SW480 (cell line): ENCODE measurements at regions not wholly inside any gene's neighbourhood (a gene's known extent, or its start where the extent isn't known, plus 50 kb on each side); places are given as distances from the start of the nearest gene placed in this dataset.

Source experiments
- DNase-seq: peaks from one replicate; pipeline ENCODE4 v3.0.0-alpha.2; 2016; ENCODE audit warnings: low spot score

DNA sequence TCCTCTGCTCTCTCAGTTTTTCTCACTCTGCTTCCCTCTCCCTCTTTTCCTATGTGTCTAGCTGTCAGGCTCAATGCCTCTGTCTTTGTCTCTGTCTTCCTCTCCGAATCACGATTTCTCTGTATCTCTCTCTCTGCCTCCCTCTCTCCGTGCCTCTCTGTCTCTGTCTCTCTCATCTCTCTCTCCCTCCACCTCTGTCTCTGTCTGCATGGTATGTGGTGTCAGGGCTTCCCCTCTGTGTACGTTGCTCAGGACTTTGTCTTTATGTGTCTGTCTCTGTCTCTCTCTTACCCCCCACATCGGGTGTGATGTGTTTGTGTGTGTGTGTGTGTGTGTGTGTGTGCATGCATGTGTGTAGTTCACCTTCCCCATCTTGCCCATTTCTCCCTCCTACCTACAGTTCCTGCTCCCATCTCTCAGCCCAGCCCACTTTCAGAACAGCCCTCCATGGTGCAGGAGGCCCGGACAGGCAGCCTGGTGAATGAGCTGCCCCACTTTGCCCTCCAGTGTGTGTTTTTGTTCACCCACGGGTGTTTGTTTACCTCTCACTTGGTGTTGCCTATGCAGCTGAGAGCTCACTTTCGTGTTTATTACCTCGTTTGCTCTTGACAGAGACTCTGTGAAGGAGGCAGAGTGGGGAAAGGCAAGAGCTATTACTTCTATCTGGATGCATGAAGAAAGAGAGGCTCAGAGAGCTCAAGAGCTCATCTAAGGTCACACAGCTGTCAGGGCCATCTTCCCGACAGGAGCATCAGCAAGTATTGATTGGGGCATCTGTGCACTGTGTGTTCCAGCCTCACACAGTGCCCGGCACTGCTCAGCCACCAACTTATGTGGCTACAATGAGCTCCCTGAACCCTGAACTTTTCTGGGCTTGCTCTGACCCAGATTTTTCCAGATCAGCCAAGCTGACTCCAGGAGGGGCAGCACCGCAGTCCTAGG lies 163.5 kb upstream of the ZMIZ1 start:
- DNase-seq: no peak

DNA sequence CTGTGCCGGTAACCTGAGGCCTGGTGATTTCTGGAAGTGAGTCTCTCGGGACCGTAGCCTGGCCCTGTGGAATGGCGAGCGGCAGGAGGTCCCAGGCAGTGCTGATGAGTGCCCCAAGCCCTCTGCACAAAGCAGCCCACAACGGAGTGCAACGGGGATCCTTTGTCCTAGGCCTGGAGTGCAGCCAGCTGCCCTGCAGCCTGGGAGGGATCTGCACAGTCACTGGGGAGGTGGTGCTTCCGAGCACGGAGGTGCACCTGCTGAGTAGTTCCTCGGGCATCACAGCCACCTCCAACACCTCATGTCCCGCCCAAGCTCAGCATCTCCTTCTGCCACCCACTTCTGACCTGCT lies 162.8 kb upstream of the ZMIZ1 start:
- DNase-seq: no peak

DNA sequence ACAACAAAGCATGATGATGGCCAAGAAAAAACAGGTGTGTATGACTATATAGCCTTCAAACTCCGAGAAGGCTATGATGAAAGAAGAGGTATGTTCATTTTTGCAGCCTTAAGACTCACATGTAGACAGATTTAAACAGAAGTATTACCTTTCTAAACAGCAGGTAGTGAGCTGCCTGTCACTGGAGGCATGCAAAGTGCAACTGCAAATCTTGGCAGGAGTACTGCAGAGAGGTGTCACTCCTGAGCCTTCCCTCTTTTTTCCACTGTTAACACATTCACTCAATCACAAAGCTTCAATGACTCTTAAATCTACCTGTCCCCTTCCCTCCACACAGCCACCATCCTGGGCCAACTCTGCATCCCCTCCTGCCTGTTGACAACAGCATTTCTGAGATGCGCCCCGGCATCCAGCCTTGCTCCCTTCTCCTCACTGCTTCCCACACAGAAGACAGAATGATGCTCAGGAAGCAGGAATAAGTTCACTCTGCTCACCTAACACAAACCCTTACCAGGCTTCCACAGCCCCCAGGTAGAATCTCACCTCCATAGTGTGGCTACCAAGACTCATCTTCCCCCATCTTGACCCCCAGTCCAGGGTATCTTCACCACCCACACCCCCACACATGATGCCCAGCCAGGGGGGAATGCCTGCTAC lies 161.9 kb upstream of the ZMIZ1 start:
- no peak for DNase-seq

DNA sequence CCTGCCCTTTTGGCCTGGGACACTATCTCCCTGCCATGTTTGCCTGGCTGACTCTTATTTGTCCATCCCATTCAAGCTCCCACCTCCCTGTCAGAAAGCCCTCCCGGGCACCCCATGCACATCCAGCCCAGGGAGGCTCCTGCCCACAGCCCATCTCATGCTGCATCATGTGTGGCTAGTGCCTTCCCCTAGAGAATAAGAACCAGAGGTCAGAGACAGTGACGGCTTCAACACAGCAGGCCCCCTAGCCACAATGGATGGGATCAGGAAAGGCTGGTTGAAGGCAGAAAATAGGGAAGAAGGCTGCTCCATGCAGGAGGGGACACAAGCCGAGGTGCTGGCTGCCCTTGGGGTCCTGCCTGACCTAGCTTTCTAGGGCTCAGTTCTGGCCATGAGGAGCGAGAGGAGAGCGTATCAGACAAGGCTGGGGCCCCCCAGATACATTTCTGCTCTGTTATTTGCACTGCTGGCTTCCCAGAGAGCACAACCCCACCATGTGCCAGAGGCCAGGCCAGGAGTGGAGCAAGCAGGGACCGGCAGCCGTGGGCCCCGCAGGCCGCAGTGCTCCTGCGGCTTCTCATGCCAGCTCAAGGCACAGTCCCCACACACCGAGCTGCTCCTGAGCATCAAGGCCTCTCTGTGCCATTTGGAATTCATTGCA lies 161.1 kb upstream of the ZMIZ1 start:
- no peak for DNase-seq

DNA sequence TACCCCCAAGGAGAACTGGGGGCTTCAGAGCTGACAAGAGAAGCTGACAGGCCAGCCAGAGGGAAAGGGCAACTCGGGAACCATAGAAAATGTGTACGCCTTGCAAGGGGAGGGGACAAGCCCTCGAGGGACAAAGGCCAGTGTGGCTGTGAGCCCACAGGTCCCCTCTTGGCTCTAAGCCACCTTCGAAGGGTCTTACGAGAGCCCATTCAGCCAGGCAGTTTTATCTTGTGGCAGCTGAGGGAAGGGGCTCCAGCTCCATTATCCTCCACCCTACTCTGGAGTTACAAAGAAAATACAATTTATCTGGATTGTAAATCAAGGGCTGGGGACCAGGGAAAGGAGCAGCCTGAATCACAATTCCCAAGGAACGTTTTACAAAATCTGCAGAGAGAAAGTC lies 159.5 kb upstream of the ZMIZ1 start:
- no peak for DNase-seq

DNA sequence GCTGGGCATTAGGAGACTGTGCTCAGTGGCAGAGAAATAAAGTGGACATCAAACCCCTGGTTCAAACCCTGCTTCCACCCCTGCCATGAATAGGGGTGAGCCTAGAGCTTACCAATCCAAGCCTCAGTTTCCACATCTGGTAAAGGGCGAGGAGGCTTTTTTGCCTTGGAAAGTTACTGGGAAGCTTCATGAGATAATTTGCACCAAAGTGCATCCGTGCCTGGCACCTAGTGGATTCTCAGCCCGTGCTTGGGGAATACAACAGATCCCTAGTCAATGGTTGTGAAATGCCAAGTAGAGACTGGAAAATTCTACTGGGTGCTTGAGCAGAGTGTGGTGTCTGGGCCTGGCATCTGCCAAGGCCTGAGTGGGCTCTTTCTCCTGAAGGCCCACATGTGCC lies 158.7 kb upstream of the ZMIZ1 start:
- no peak for DNase-seq

DNA sequence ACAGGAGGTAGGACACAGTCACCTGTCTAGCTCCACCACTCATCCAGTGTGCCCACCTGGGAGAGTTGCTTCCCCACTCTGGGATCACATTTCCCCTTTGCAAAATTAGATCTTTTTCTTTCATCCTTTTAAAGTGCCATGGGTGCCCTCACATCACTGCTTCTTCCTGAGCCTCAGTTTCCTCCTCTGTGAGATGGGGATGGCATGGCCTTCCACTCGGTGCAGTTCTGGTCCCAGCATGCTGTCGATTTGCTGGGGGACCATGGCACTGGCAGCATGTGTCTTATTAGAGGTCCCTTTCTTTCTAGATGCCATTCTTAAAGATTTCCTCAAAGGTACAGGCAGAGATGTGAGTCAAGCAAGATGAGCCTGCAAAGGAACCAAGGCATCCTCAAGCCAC lies 158.3 kb upstream of the ZMIZ1 start:
- DNase-seq: no peak

DNA sequence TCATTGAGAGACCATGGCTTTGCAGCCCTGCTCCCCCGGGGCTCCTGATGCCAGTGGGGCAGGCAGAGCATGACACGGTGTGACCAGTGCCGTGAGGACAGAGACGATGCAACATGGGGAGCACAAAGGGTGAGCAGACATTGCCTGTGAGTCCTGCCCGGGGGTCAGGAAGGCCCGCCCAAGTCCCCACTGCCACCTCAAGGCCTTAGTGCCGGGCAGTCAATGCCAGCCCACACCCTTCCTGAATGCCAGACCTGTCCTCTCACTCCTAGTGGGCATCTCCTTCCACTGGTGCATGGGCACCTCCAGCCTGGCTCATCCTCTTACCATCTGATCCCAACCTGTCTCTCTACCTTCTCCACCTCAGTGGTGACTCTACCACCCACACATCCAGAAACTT lies 157.9 kb upstream of the ZMIZ1 start:
- no peak for DNase-seq

DNA sequence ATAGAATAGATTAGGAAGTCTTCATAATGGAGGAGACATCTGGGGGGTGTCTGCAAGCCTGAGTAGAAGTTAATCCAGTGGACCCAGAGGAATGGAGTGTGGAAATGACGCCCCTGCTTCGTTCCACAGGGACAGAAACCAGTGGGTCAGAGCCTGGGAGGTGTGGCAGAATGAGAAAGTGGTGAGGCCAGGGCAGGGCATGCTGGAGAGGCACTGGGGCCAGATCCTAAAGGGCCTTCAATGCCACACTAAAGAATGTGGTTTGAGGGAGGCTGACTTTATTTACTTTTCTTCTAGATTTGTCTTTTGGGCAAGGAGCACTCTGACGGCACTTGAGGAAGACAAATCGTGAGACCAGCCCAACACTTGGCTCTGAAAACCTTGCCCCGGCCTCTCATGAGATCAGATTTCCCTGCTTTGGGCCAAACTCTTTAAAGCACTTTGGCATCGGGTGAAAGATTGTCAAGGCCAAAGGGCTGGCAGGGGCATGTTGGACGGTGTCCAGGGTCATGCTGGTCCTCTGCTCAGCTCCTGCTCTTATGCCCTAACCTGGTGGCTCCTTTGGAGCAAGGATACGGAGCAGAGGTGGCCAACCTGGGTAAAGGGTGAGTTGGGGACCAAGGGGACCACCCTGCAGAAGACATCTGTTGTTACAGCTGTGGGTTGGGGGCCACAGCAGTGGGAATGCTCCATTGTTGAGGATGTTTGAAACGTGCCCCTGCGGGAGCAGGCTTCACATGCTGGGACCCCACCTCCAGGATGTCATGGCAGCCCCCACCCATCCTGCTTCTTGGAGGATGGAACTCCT lies 157.0 kb upstream of the ZMIZ1 start:
- DNase-seq: no peak

DNA sequence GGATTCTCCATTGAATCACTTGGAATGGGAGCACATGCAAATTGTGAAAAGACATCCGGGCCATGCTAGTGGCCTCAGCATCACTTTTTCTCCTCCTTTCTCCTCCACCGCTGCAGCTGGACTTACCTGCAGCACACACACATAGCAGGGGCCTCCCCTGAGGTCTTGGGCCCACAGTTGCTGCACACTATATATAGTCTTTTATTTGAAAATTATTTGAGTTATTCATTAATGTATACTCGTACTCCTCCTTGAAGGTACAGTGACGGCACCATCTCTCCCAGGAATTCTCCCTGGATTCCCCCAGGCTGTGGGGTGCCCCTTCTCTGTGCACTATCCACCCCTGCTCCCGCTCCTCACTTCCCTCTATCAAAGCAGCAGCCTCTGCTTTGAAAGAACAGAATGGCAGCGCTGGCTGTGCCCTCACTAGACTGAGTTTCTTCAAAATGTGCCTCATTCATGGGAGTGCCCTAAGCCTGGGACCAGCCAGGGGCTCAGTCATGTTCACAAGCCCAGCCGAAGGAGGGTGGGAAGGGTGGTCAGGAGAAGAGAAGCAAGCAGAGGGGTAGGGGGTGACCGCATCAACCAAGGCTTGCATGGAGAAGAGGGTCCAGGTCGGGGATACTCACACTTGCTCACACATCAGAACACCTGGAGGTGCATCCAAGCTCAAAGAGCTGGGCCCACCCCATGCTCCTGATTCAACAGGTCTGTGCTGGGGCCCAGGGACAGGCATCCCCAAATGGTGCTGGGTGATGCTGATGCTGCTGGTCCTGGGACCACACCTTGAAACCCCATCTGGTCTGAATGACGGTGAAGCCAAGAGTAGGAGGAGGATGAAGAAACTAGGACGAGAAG lies 156.2 kb upstream of the ZMIZ1 start:
- no peak for DNase-seq

DNA sequence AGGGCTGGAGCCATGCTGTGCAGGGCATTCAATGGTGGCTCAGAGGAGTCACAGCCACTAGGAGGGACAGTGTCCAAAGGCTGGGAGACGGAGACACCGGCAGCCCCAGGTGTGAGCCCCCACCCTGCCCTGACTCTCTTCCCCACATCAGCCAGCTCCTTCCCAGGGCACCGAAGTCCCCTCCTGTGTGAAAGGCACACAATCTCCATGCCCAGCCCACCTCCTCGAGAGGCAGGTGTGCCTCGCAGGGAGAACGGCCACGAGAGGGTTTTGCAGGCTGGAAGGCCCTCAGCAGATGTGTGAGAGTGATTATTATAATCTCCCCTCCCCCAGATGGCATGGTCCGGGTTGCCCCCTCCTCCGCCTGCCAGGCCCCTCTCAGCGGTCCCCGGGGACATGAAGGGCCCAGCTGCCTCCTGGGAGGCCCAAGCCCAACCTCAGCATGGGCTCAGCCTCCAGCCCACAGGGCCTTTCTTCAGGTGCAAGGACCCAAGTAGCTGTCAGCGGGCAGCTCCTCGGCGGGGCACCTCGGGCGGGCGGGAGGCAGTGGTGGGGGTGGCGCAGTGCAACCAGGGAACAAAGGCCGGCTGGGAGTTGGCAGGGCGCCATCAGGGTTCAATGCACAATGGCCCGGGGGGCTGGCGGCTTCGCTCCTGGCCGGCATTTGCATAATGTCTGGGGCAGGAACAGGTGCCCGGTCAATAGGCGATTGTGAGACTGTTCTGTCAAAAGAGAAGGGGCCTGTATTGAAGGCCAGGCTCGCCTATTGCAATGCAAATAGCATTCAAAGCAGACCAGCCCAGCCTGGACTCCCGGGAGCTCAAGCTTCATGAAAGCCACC lies 155.3 kb upstream of the ZMIZ1 start:
- DNase-seq: peak; percentile 15

DNA sequence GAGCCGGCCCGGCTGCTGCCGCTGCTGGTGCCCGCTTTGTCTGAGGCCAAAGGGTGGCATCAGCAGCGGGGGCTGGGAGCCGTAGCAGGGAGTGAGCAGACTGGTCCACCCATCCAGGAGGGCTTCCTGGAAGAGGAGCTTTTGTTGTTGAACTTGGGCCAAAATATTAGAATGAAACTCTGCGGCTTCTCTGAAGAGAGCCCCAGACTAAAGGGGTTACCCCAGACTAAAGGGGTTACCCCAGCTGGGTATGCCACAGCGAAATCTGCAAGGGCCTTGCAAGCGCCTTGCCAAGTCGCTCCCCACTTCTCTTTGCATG lies 154.7 kb upstream of the ZMIZ1 start:
- DNase-seq: no peak

DNA sequence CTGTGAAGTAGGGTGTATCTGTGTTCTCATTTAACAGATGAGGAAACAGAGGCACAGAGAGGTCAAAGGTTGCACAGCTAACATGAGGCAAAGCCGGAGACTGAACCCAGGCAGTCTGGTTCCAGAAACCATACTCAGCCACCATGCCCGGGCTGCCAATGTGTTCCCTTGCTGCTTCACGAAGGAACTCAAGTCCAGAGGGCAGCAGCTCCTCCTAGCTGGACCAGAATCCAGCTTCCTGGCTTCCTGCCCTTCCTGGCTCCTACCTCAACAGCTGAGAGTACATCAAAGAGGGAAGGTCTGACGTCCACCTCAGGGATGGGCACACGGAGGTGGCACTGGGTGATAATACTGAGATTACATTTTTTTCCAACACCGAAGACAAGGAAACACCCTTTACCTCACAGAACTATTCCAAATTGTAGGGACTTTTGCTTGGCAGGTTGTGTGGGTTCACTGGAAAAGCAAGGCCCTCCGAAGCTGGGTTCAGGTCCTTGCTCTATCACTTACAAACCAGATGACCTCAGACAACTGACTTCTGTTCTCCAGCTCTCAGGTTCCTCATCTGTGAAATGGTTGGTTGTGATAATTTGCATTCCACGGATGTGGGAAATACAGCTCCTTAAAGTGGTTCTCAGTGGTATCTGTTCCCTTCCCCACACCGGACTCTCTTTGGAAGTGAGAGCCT lies 154.1 kb upstream of the ZMIZ1 start:
- DNase-seq: no peak

DNA sequence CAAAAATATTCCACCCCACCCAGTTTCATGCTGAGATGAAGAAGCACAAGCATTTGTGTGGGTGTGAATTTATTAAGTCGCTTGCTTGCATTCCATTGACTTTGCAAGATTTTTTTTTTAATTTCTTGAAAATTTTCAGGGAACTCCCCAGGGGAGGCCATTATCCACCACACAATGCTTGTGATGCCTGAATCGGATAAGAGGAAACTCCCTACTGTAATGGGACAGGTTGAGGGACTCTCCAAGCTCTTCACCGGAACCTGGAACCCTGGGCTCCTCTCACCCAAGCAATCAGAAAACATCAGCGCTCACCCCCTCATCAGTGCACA lies 153.6 kb upstream of the ZMIZ1 start:
- DNase-seq: no peak

DNA sequence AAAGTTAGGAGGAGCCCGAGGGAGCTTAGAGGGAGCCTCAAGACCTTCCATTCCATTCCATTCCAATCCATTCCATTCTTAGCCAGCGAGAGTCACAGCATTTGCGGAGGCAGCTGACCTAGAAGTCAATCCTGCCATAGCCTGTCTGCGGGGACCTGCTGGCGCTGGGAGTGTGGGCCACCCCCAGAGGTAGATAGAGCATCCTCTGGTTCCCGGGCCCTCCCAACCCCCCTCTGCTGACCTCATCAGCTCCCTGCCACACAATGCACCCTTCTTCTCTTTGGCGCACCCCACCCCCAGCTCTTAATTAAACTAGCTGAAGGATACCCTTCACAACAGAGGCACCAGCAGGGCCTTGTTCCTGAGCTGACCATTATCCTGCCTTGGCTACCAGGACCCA lies 152.5 kb upstream of the ZMIZ1 start:
- no peak for DNase-seq

DNA sequence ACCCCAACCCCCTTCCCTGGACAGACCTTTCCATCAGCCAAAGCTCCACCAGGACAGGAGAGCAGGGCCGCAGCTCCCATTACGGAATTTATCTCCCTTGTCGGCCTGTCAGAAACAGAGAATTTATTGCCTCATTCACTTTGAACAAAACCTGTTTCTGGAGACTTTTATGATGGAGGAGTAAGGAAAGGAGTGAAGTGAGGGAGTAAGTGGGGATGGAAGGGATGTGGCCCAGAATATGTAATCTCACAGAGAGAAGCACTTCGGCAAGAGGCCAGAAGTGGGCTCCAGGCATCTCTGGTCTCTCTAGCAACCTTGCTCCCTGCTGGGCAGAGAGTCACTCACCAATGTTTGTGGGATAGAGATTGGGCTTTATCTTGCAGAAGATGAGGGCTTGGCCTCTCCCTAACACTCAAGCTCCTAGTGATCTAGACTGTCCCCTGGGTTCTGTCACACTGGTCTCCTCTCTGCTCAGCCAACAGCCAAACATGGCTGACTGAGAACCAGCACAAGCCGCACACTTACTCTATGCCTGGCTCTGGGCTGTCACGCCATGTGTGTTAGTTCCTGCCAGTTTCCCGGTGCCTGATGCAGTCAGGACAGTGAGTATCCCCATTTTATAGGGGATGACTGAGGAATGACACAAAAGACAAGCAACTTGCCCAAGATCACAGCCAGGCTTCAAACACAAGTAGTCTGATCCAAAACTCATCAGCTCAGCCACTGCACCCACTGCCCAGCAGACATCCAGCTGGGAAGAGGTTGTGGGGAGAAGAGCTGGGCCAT lies 149.4 kb upstream of the ZMIZ1 start:
- no peak for DNase-seq

DNA sequence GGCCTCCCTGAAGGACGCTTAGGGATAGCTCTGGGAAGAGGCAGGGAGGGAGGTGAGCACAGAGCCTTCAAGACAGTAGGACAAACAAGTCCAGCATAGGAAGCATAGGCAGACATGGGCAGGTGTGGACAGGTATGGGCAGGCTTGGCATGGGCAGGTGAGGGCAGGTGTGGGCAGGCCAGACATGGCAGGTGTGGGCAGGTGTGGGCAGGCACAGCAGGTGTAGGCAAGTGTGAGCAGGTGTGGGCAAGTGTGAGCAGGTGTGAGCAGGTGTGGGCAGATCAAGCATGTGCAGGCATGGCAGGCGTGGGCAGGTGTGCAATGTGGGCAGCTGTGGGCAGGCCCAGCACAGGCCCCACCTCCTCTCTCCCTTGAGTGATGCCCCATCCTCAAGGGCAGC lies 148.8 kb upstream of the ZMIZ1 start:
- DNase-seq: no peak

DNA sequence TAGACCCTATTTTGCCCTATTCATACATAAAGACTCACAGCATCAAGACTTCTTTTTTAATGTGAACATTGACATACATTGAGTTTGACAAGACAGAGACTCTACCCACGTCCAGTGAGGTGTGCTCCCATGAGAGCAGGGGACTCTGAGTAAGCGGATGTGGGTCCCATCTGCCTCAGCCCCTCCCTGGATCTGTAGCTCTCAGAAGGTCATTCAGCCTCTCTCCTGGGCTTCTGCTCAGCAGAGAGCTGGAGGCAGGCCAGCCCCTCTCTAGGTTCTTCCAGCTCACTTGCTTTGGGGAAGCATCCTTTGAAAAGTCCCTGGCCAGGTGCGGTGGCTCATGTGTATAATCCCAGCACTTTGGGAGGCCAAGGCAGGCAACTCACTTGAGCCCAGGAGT lies 146.9 kb upstream of the ZMIZ1 start:
- DNase-seq: no peak

DNA sequence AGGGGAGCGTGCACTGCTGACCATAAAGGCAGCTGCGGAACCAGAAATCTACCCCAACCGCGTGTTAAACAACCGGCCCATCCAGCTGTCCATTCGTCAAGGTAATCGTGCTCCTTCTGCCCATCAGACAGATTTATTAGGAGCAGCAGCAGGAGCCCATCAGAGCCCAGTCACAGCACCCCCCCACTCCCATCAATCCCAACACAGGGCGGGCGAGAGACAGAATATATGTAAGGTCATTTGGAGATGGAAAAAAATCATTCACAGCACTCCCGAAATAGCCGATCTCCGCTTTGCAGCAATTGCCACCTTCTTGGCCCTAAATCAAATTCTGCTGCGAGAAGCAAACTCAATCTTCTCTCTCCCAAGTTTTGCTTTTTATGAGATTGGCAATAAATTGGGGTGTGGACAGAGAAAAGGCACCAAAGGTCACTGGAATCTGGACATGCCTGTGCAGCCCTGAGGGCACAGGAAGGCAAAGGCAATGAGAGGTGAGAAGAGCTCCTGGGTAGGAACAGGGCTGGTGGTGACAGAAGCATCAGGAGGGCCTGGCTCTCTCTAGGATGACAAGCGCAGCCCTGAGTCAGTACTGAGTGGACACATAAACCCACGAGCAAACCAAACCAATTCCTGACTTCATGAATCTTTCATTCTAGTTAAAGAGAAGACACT lies 145.0 kb upstream of the ZMIZ1 start:
- no peak for DNase-seq
